ENCODE measurements at regions not wholly inside any gene's neighbourhood (a gene's known extent, or its start where the extent isn't known, plus 50 kb on each side); places are given as distances from the start of the nearest gene placed in this dataset.
A peak's percentile ranks its signal among the peaks of the same experiment; 100 is the strongest.

DNA sequence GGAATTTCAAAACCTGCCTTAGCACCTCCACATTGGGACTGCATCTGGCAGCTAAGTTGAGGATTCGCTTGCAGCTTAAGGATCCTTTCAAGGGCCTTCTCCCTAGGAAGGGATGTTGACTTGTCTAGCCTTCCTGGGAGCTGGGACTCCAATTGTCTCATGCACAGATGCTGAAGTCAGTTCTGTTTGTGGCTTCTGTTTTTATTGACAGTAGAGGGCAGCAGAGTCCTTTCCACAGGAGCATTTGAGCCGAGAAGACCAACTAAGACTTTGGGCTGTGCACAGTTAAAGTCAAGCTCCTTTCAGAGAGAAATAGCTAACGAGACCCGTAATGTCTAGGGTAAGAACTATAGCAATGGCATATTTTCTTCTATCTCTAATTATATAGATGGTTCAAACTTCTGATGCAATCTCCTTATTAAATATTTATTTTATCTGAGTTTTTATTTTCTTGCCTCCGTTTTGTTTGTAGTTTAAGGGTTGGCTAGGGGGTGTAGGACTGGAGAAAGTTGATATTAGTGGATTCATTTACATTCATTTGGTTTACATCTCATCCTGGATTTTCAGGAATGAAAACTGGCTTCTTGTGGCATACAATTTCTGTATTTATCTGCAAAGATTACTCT, 59.7 kb upstream of the KBTBD8 start:
- no peak for TF ChIP-seq ZFX (IDR thresholded peaks at IDR 0.05; ENCODE audit: borderline replicate concordance)
- TF ChIP-seq, protein P1, sequence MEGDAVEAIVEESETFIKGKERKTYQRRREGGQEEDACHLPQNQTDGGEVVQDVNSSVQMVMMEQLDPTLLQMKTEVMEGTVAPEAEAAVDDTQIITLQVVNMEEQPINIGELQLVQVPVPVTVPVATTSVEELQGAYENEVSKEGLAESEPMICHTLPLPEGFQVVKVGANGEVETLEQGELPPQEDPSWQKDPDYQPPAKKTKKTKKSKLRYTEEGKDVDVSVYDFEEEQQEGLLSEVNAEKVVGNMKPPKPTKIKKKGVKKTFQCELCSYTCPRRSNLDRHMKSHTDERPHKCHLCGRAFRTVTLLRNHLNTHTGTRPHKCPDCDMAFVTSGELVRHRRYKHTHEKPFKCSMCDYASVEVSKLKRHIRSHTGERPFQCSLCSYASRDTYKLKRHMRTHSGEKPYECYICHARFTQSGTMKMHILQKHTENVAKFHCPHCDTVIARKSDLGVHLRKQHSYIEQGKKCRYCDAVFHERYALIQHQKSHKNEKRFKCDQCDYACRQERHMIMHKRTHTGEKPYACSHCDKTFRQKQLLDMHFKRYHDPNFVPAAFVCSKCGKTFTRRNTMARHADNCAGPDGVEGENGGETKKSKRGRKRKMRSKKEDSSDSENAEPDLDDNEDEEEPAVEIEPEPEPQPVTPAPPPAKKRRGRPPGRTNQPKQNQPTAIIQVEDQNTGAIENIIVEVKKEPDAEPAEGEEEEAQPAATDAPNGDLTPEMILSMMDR (IDR thresholded peaks at IDR 0.05): peak; percentile 89
- no peak overlapping the region for H3K27ac ChIP-seq

DNA sequence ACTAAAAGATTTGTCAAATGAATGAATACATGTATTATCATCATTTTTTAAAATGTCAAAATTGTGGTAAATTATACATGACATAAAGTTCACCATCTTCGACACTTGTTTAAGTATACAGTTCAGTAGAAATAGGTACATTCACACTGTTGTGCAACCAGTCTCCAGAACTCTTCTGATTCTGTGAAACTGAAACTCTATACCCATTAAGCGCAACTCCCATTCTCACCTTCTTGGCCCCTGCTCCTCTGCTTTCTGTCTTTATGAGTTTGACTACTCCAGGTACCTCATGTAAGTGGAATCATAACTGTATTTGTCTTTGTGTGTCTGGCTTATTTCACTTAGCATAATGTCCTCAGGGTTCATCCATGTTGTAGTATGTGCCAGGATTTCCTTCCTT, 50.1 kb upstream of the KBTBD8 start:
- no peak overlapping the region for H3K27ac ChIP-seq
- TF ChIP-seq, protein P1 (IDR thresholded peaks at IDR 0.05): no peak
- no peak for TF ChIP-seq ZFX (IDR thresholded peaks at IDR 0.05; ENCODE audit: borderline replicate concordance)
